ENCODE measurements at regions not wholly inside any gene's neighbourhood (a gene's known extent, or its start where the extent isn't known, plus 50 kb on each side); places are given as distances from the start of the nearest gene placed in this dataset.

DNA sequence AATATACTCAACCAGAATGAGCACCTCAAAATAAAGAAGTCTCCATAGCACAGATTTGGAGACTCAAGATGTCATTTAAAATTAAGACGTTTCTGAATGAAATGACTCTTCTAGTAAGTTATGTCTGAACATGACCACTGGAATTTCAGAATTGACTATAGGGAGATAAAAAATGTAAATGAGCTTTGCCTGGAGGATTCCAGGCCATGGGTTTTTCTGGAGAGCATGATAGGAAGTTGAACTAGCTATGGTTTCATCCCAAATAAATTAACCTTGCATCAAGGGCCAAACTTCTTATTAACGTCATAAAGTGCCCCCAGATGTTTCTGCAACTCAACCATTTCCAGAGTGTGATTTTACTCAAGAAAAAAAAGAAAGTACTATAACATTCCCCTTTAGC lies 222.6 kb upstream of the NR2F2 start:
- Histone ChIP-seq H3K4me3 (no peak overlapping the region), H3K27ac (replicated peaks) (no peak overlapping the region), H3K27me3 (ENCODE audit: low read depth) (no peaks in the 10 kb centered on the region), H3K4me1 (no peaks in the 10 kb centered on the region), H3K36me3 (no peaks in the 10 kb centered on the region), H3K9me3 (replicated peaks) (no peaks in the 10 kb centered on the region)
- no peak for DNase-seq
- intact Hi-C loops (cut with micrococcal nuclease): no loop called here
- TF ChIP-seq, protein P1, sequence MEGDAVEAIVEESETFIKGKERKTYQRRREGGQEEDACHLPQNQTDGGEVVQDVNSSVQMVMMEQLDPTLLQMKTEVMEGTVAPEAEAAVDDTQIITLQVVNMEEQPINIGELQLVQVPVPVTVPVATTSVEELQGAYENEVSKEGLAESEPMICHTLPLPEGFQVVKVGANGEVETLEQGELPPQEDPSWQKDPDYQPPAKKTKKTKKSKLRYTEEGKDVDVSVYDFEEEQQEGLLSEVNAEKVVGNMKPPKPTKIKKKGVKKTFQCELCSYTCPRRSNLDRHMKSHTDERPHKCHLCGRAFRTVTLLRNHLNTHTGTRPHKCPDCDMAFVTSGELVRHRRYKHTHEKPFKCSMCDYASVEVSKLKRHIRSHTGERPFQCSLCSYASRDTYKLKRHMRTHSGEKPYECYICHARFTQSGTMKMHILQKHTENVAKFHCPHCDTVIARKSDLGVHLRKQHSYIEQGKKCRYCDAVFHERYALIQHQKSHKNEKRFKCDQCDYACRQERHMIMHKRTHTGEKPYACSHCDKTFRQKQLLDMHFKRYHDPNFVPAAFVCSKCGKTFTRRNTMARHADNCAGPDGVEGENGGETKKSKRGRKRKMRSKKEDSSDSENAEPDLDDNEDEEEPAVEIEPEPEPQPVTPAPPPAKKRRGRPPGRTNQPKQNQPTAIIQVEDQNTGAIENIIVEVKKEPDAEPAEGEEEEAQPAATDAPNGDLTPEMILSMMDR (IDR thresholded peaks at IDR 0.05; ENCODE audit: borderline replicate concordance): no peak

GRCh38 chr15:96108405-96108804 lies 222.1 kb upstream of the NR2F2 start:
- no peaks in the 10 kb centered on the region for H3K36me3 ChIP-seq
- DNase-seq: no peak
- H3K4me1 ChIP-seq: no peaks in the 10 kb centered on the region
- no peaks in the 10 kb centered on the region for H3K27me3 ChIP-seq (ENCODE audit: low read depth)
- H3K4me3 ChIP-seq: no peak overlapping the region
- intact Hi-C loops (cut with micrococcal nuclease): no loop called here
- TF ChIP-seq, protein P1 (IDR thresholded peaks at IDR 0.05; ENCODE audit: borderline replicate concordance): no peak
- H3K27ac ChIP-seq (replicated peaks): no peak overlapping the region
- no peaks in the 10 kb centered on the region for H3K9me3 ChIP-seq (replicated peaks)

DNA sequence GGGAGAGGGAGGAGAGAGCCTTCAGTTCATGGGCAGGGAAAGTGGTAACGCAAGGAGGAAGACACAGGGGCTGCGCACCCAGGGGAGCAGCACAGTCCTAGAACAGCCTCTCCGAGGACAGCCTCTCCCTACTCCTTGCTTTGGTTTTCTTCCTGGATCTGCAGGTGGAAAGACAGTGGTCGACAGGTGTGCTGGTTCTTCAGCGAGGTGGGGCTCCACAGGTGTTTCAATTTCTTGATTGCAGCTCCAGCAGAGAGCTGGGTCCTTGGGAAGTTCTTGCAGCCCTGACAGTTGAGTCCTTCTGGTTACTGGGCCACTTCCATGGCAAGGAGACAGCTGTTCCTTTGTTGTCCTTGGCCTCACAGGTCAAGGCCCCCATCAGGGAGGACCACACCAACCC lies 220.7 kb upstream of the NR2F2 start:
- intact Hi-C loops (cut with micrococcal nuclease): no loop called here

DNA sequence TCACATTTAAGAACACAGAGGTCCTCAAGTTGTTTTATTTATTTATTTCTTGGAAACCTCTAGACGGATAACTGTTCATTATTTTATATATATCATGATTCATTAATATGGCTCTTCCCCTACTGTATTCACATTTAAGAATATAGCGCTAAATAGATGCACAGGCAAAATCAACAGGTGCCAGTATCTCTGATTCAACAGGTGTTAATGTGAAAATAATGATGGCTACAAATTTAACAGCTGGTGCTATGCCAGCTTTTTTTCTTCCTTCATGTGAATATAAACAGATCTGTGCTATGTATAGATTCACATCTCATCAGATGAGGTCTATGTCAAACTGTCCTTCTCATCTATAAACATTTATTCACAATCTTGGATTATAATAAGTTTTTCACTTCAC lies 218.5 kb upstream of the NR2F2 start:
- Histone ChIP-seq H3K4me3 (no peak overlapping the region), H3K27me3 (ENCODE audit: low read depth) (no peaks in the 10 kb centered on the region), H3K36me3 (no peaks in the 10 kb centered on the region), H3K4me1 (no peaks in the 10 kb centered on the region), H3K27ac (replicated peaks) (no peak overlapping the region), H3K9me3 (replicated peaks) (no peaks in the 10 kb centered on the region)
- TF ChIP-seq, protein P1 (IDR thresholded peaks at IDR 0.05; ENCODE audit: borderline replicate concordance): no peak
- DNase-seq: no peak
- intact Hi-C loops (cut with micrococcal nuclease): no loop called here

More for the DNA sequence above, 220.7 kb upstream of the NR2F2 start:
- Histone ChIP-seq H3K9me3 (replicated peaks) (no peaks in the 10 kb centered on the region), H3K27ac (replicated peaks) (no peak overlapping the region), H3K4me3 (no peak overlapping the region), H3K36me3 (no peaks in the 10 kb centered on the region), H3K4me1 (no peaks in the 10 kb centered on the region), H3K27me3 (ENCODE audit: low read depth) (no peaks in the 10 kb centered on the region)
- no peak for DNase-seq
- TF ChIP-seq, protein P1 (IDR thresholded peaks at IDR 0.05; ENCODE audit: borderline replicate concordance): no peak

- Histone ChIP-seq H3K36me3 (no peaks in the 10 kb centered on the region), H3K4me1 (no peaks in the 10 kb centered on the region), H3K27ac (replicated peaks) (no peak overlapping the region), H3K27me3 (ENCODE audit: low read depth) (no peaks in the 10 kb centered on the region), H3K9me3 (replicated peaks) (no peaks in the 10 kb centered on the region), H3K4me3 (no peak overlapping the region)
- intact Hi-C loops (cut with micrococcal nuclease): no loop called here
- DNase-seq: no peak
- TF ChIP-seq, protein P1 (IDR thresholded peaks at IDR 0.05; ENCODE audit: borderline replicate concordance): no peak
Observed at GRCh38 chr15:96115642-96116041, 214.9 kb upstream of the NR2F2 start.

GRCh38 chr15:96117270-96117669 lies 213.2 kb upstream of the NR2F2 start:
- Histone ChIP-seq H3K4me3 (no peak overlapping the region), H3K36me3 (no peaks in the 10 kb centered on the region), H3K4me1 (no peaks in the 10 kb centered on the region), H3K9me3 (replicated peaks) (no peaks in the 10 kb centered on the region), H3K27ac (replicated peaks) (no peak overlapping the region), H3K27me3 (ENCODE audit: low read depth) (no peaks in the 10 kb centered on the region)
- no peak for DNase-seq
- intact Hi-C loops (cut with micrococcal nuclease): no loop called here
- TF ChIP-seq, protein P1 (IDR thresholded peaks at IDR 0.05; ENCODE audit: borderline replicate concordance): no peak

Measured in left ventricle myocardium inferior (tissue), 1 donor.